Lower leg skin (tissue), 4 donors: ENCODE measurements at regions not wholly inside any gene's neighbourhood (a gene's known extent, or its start where the extent isn't known, plus 50 kb on each side); places are given as distances from the start of the nearest gene placed in this dataset.

Experiments
- DNase-seq, 2 donors: peaks; one replicate each; pipeline ENCODE4 v3.0.0-alpha.2; 2019; ENCODE audit warnings: low spot score in 2 of 2
- H3K4me3 ChIP-seq: fragments of 200-600 bp; sonication (generic); 2 replicates; pipeline ENCODE4 v1.5.1; 2017; ENCODE audit warnings: mild to moderate bottlenecking, low read depth; ENCODE audit not compliant: poor library complexity, severe bottlenecking
- POLR2A ChIP-seq, 2 donors: fragments of 450-650 bp; IDR thresholded peaks; one replicate each; pipeline ENCODE4 v1.6.1; 2016 to 2017; ENCODE audit warnings: antibody characterized with exemption in 2 of 2, mild to moderate bottlenecking in 1 of 2, moderate library complexity in 1 of 2
- WGBS, 2 donors: methylation state at CpG; one replicate each; pipeline ENCODE4 v1.1.5; 2018; 5-methylcytosine and 5-hydroxymethylcytosine counted together
- intact Hi-C: fragments of 100-400 bp; cut with DNase I; formaldehyde crosslinking; loops from one replicate; pipeline ENCODE4 v1.15.0; 2023; ENCODE audit warnings: low total_unique reads
- TF ChIP-seq, protein P1 (sequence below), 3 donors: fragments of 450-650 bp; IDR thresholded peaks; one replicate each; pipeline ENCODE4 v1.5.1; 2016; ENCODE audit warnings: antibody characterized with exemption in 3 of 3, mild to moderate bottlenecking in 3 of 3, moderate library complexity in 2 of 3

DNA sequence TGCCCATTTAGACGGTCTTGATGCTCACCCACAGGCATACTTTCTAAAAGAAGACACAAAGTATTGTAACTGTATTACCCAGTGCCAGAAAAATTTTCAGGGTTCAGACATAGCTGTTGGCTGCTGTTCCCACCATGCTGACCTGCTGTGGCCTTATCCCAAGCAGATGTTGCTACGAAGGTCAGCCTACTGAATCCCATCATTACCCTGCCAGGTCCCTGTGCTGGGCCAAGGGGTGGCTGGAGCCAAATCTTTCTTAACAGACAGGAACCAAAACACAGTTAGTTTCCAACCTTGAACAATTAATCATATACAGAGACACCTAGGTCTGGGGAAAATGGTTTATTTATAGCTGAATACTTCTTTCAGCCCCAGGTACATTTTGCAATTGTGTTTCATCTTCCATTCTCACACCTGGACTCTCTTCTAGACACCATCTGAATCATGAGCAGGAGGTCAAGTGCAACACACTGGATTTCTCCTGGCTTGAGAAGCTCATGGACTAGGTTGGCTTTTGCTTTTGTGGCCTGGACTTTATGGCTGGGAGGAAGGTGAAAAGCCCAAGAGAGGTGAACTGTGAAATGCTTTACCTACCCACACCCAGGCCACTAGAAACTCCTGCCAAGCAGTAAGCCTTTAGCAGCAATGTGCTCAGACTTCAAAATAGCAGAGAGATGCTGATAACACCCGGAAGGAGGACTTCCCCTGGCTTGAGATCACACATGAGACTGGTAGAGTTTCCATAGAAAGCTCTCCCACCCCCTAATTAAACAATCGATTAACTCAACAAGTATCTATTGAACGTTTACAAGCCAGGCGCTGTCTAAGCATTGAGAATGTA is 150.1 kb downstream of the SUDS3 start:
- TF ChIP-seq, protein P1, sequence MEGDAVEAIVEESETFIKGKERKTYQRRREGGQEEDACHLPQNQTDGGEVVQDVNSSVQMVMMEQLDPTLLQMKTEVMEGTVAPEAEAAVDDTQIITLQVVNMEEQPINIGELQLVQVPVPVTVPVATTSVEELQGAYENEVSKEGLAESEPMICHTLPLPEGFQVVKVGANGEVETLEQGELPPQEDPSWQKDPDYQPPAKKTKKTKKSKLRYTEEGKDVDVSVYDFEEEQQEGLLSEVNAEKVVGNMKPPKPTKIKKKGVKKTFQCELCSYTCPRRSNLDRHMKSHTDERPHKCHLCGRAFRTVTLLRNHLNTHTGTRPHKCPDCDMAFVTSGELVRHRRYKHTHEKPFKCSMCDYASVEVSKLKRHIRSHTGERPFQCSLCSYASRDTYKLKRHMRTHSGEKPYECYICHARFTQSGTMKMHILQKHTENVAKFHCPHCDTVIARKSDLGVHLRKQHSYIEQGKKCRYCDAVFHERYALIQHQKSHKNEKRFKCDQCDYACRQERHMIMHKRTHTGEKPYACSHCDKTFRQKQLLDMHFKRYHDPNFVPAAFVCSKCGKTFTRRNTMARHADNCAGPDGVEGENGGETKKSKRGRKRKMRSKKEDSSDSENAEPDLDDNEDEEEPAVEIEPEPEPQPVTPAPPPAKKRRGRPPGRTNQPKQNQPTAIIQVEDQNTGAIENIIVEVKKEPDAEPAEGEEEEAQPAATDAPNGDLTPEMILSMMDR (IDR thresholded peaks at IDR 0.05), result no peak
- TF ChIP-seq POLR2A (IDR thresholded peaks at IDR 0.05), result no peak
- DNase-seq, result no peak
- H3K4me3 ChIP-seq, result no peak overlapping the region
- WGBS, 2 donors, result 67 to 82% methylated on average over 6 of the region's 6 CpGs
- intact Hi-C loops, result no loop called here

- TF ChIP-seq, protein P1 (IDR thresholded peaks at IDR 0.05), result no peak
- TF ChIP-seq POLR2A (IDR thresholded peaks at IDR 0.05), result no peak
- no peak overlapping the region for H3K4me3 ChIP-seq
- intact Hi-C loops, result no loop called here
Measured at GRCh38 chr12:118527310-118527709, 151.0 kb downstream of the SUDS3 start.

GRCh38 chr12:118528625-118529024 is 152.3 kb downstream of the SUDS3 start:
- intact Hi-C loops, result no loop called here
- TF ChIP-seq, protein P1 (IDR thresholded peaks at IDR 0.05), result no peak
- TF ChIP-seq POLR2A (IDR thresholded peaks at IDR 0.05), result no peak
- no peak for DNase-seq
- no peak overlapping the region for H3K4me3 ChIP-seq

More at GRCh38 chr12:118527310-118527709, 151.0 kb downstream of the SUDS3 start:
- DNase-seq, result no peak
- WGBS, 2 donors, result 85 to 96% methylated on average over 4 of the region's 4 CpGs

GRCh38 chr12:118534003-118534402 is 157.6 kb downstream of the SUDS3 start:
- H3K4me3 ChIP-seq, result no peak overlapping the region
- 47 to 49% methylated on average over 3 of the region's 3 CpGs for WGBS, 2 donors
- no peak for DNase-seq
- intact Hi-C loops, result no loop called here
- TF ChIP-seq POLR2A (IDR thresholded peaks at IDR 0.05), result no peak
- TF ChIP-seq, protein P1 (IDR thresholded peaks at IDR 0.05), result no peak

DNA sequence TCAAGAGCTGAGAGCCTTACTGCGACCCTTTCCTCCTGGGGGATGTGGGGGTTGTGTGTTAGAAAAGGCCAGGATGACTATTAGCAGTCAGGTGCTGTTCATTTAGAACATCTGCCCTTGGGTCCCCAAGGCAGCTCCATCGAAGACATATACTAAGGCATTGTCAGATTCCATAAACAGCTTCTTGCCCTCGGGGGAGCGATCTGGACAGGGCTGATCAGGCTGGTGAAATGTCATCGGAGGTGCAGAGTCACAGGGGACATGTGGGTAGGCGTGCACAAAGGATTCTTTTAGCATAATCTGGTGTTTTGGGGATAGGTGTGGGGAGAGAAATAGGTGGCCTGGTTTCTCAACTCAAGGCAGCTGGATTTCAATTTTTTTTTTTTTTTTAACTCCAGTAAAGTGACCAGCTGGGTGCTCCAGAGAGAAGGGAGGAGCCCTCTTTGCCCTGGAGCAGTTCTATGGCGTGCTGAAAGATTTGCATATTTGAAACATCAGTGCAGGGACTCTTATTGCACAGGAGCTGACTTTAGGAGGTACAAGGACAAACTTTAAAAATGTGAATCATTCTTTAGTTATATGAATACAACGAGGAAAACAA is 160.1 kb downstream of the SUDS3 start:
- no peak overlapping the region for H3K4me3 ChIP-seq
- DNase-seq, result no peak
- 47 to 64% methylated on average over 8 of the region's 8 CpGs for WGBS, 2 donors
- intact Hi-C loops, result no loop called here
- no peak for TF ChIP-seq POLR2A (IDR thresholded peaks at IDR 0.05)
- TF ChIP-seq, protein P1 (IDR thresholded peaks at IDR 0.05), result no peak
